Kidney (tissue), 13 donors: ENCODE measurements at regions not wholly inside any gene's neighbourhood (a gene's known extent, or its start where the extent isn't known, plus 50 kb on each side); places are given as distances from the start of the nearest gene placed in this dataset.

ENCODE experiments used
- DNase-seq, 5 donors: peaks; one replicate each; pipeline ENCODE4 v3.0.0-alpha.2; 2013 to 2020
- FAIRE-seq: peaks from 2 replicates; lab custom pipeline; 2012; peaks lifted over from hg19 to GRCh38; lab: Jason Lieb, UNC
- H3K27ac ChIP-seq, 2 donors: one replicate each; pipeline ENCODE4 v1.7.0; 2013; ENCODE audit warnings: low read depth in 2 of 2, low read length in 2 of 2, inconsistent platforms in 1 of 2
- H3K27me3 ChIP-seq: one replicate; pipeline ENCODE4 v1.7.1; 2013; ENCODE audit warnings: low read length, inconsistent platforms; ENCODE audit not compliant: control insufficient read depth, insufficient read depth
- H3K36me3 ChIP-seq, 3 donors: one replicate each; pipeline versions ENCODE4 v1.7.0 to v1.7.1; 2013; ENCODE audit warnings: low read length in 3 of 3, control low read depth in 1 of 3, inconsistent platforms in 1 of 3; ENCODE audit not compliant: insufficient read depth in 3 of 3, control insufficient read depth in 2 of 3
- H3K4me1 ChIP-seq, 3 donors: one replicate each; pipeline versions ENCODE4 v1.7.0 to v1.7.1; 2013; ENCODE audit warnings: low read length in 3 of 3, inconsistent platforms in 1 of 3, low read depth in 1 of 3; ENCODE audit not compliant: control insufficient read depth in 2 of 3, insufficient read depth in 2 of 3
- H3K4me3 ChIP-seq, 3 donors: one replicate each; pipeline versions ENCODE4 v1.7.0 to v1.8.1; 2013; ENCODE audit warnings: low read length in 3 of 3, control low read depth in 1 of 3, inconsistent platforms in 1 of 3
- H3K9ac ChIP-seq, 3 donors: one replicate each; pipeline versions ENCODE4 v1.7.0 to v1.7.1; 2013; ENCODE audit warnings: low read length in 3 of 3, control low read depth in 1 of 3, inconsistent platforms in 1 of 3
- H3K9me3 ChIP-seq, 3 donors: one replicate each; pipeline versions ENCODE4 v1.7.0 to v1.7.1; 2013; ENCODE audit warnings: low read length in 3 of 3, control low read depth in 1 of 3, inconsistent platforms in 1 of 3; ENCODE audit not compliant: control insufficient read depth in 2 of 3, insufficient read depth in 1 of 3
- CTCF ChIP-seq: IDR thresholded peaks from 3 replicates; pipeline ENCODE4 v1.5.1; 2012; ENCODE audit warnings: mild to moderate bottlenecking, moderate library complexity, borderline replicate concordance; ENCODE audit not compliant: insufficient read depth; ENCODE audit errors: extremely low read depth
- intact Hi-C: fragments of 100-400 bp; cut with DNase I; formaldehyde crosslinking; loops from one replicate; pipeline ENCODE4 v1.11.1; 2022
- donor health status: control.
- donor health status: control.
- donor health status: control.
- donor health status: control.
- donor health status: control.
- donor health status: DM: yes; HTN: yes; CAD: no.
- donor health status: Normal renal cell carcinoma (clear cell type).

- no peak overlapping the region for H3K27ac ChIP-seq
- intact Hi-C loops = no loop called here
- TF ChIP-seq CTCF = no peak
- FAIRE-seq (no peak), DNase-seq (peak in 2 of 5 donors; percentile 5 to 35)
- H3K27me3 ChIP-seq = no peaks in the 10 kb centered on the region
- no peaks in the 10 kb centered on the region for H3K36me3 ChIP-seq
- H3K4me3 ChIP-seq = no peak overlapping the region
- H3K4me1 ChIP-seq = no peaks in the 10 kb centered on the region
- H3K9me3 ChIP-seq = no peaks in the 10 kb centered on the region
- H3K9ac ChIP-seq = no peak overlapping the region
These were observed 154.4 kb downstream of the MACROH2A1 start for GRCh38 chr5:135244620-135245021.

GRCh38 chr5:135243556-135244285 is 155.3 kb downstream of the MACROH2A1 start:
- no peaks in the 10 kb centered on the region for H3K9me3 ChIP-seq

GRCh38 chr5:135242866-135243555 is 156.0 kb downstream of the MACROH2A1 start:
- H3K4me3 ChIP-seq = no peak overlapping the region
- H3K4me1 ChIP-seq = peaks cover 0 to 4% (median 2%) of the 10 kb centered on the region in 3 donors
- no peak for FAIRE-seq
- no peaks in the 10 kb centered on the region for H3K9me3 ChIP-seq
- DNase-seq = peak in 2 of 5 donors; percentile 6 to 13
- no peaks in the 10 kb centered on the region for H3K27me3 ChIP-seq
- intact Hi-C loops = no loop called here
- TF ChIP-seq CTCF = no peak
- H3K36me3 ChIP-seq = no peaks in the 10 kb centered on the region
- no peak overlapping the region for H3K27ac ChIP-seq
- no peak overlapping the region for H3K9ac ChIP-seq

More at GRCh38 chr5:135243556-135244285, 155.3 kb downstream of the MACROH2A1 start:
- Histone ChIP-seq H3K27me3 (no peaks in the 10 kb centered on the region), H3K36me3 (no peaks in the 10 kb centered on the region), H3K4me1 (peaks cover 0 to 3% (median 2%) of the 10 kb centered on the region in 3 donors), H3K9ac (no peak overlapping the region), H3K27ac (no peak overlapping the region), H3K4me3 (no peak overlapping the region)
- DNase-seq = peak; percentile 19 to 73 (median 69)
- FAIRE-seq = no peak
- intact Hi-C loops = no loop called here
- TF ChIP-seq CTCF = no peak
